GM11168 (cell line): ENCODE measurements at regions not wholly inside any gene's neighbourhood (a gene's known extent, or its start where the extent isn't known, plus 50 kb on each side); places are given as distances from the start of the nearest gene placed in this dataset.
"Not testable (repeated sequence)": the region's sequence is repeated elsewhere in the genome, so short reads cannot be mapped to it uniquely, and the experiment has no call there.

Source experiments
- in situ Hi-C: fragments of 300-500 bp; cut with MboI; formaldehyde crosslinking; loops from one replicate; pipeline ENCODE4 v1.12.0; 2022; ENCODE audit warnings: low sequenced_read_pairs; ENCODE audit not compliant: unreplicated experiment

DNA sequence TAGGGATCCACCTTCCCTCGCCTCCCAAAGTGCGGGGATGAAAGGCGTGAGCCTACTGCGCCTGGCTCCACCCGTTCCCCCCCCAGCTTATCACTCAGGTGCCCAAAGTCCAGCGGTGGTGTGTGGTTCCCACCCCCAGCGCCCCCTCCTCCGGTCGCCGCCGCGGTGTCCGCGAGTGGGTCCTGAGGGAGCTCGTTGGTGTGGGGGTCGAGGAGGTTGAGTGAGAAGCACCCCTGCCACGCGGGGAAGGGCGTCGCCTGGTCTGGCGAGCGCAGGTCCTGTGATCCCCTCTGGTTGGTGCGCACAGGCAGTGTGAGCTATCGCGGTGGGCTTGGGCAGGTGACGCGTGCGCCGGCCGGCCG is 3900.6 kb upstream of the OR11H1 start:
- in situ Hi-C loops = no loop called here

DNA sequence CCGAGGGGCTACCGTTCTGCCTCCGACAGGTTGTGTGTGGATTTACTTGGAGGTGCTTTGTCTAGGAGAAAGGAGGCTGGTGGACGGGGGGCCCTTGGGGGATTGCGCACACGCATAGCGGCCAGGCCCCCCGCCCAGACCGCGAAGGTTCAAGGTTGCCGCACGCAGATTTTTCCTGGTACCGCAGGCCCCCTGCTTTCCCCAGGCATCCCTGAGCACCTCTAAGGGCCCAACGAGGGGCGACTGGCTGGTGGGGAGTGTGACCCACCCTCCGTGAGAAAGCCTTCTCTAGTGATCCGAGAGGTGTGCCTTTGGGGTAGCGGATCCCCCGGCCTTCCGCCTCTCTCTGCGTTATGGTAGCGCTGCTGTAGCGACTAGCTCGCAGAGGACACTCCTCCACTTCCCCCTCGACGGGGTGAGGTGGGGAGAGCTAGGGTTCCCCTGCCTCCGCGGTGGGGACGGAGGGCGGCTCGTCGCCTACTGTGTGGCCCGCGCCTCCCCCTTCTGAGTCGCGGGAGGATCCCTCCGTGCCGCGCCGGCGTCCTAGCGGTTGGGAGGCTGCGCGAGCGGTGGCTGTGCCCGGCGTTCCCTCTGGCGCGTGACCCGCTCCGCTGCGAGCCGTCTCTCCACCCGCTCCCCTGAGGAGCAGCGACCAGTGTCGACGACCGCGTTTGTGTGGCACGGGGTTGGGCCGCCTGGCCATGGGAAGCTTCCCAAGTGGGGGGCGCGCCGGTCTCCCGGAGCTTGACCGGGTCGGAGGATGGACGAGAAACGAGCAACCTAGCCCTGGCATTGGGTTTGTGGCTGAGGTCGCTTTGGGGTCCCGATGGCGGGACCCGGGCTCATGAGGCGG is 3900.0 kb upstream of the OR11H1 start:
- in situ Hi-C loops = no loop called here

DNA sequence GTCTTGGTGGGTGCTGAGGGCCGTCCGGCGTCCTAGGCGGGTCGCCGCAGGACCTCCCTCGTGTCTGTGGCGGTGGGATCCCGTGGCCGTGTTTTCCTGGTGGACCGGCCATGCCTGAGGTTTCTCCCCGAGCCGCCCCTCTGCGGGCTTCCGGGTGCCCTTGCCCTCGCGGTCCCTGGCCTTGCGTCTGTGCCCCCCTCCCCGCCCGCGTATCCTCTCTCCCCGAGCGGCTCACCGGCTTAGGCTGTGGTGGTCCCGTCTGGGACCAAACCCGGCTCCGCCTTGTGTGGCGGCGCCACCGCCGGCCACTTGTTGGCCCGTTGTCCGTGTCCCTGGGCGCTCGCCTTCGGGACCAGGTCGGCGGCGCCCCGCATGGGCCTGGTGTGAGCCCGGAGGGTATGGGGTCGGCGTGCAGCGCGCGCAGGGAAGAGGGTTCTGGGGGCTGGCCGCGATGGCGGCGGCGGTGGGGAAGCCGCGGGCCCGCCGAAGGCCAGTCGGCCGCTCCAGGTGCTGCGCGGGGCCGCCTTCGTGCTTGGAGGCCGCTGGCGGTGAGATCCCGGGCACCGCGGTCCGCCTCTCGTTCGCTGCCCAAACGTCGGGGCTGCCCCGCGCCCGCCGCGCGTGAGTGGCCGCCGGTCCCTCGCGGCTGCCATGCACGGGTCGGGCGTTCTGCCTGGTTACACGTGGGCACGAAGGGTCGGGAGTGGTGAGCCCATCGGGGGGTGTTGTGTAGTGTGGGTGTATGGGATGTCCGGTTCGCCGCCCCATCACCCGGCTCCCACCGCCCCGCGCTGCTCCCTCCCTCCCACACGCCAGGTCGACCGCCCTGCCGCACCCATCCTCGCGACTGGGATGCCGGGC is 3899.1 kb upstream of the OR11H1 start:
- in situ Hi-C loops = no loop called here

DNA sequence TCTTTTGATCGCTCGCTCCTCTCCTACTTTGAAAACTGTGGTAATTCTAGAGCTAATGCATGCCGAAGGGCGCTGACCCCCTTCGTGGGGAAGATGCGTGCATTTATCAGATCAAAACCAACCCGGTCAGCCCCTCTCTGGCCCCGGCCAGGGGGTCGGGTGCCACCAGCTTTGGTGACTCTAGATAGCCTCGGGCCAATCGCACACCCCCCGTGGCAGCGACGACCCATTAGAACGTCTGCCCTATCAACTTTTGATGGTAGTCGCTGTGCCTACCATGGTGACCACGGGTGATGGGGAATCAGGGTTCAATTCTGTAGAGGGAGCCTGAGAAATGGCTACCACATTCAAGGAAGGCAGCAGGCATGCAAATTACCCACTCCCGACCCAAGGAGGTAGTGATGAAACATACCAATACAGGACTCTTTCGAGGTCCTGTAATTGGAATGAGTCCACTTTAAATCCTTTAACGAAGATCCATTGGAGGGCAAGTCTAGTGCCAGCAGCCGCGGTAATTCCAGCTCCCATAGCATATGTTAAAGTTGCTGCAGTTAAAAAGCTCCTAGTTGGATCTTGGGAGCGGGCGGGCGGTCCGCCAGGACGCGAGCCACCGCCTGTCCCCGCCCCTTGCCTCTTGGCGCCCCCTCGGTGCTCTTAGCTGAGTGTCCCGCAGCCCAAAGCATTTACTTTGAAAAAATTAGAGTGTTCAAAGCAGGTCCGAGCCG is 3898.2 kb upstream of the OR11H1 start:
- in situ Hi-C loops = no loop called here

DNA sequence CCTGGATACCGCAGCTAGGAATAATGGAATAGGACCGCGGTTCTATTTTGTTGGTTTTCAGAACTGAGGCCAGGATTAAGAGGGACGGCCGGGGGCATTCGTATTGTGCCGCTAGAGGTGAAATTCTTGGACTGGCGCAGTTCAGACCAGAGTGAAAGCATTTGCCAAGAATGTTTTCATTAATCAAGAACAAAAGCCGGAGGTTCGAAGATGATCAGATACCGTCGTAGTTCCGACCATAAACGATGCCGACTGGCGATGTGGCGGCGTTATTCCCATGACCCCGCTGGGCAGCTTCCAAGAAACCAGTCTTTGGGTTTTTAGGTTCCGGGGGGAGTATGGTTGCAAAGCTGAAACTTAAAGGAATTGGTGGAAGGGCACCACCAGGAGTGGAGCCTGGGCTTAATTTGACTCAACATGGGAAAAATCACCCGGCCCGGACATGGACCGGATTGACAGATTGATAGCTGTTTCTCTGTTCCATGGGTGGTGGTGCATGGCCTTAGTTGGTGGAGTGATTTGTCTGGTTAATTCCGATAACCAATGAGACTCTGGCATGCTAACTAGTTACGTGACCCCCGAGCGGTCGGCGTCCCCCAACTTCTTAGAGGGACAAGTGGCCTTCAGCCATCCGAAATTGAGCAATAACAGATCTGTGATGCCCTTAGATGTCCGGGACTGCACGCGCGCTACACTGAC is 3897.5 kb upstream of the OR11H1 start:
- in situ Hi-C loops = not testable (repeated sequence)
